H9 (cell line): ENCODE measurements at regions not wholly inside any gene's neighbourhood (a gene's known extent, or its start where the extent isn't known, plus 50 kb on each side); places are given as distances from the start of the nearest gene placed in this dataset.

Experiments used
- DNase-seq: peaks from one replicate; pipeline ENCODE4 v3.0.0-alpha.2; 2017
- H2AFZ ChIP-seq: one replicate; pipeline ENCODE4 v1.6.1; 2013; ENCODE audit warnings: mild to moderate bottlenecking, low read length, control low read depth, moderate library complexity
- H2AK5ac ChIP-seq: 2 replicates; pipeline ENCODE4 v1.6.1; 2013; ENCODE audit warnings: low read length, control low read depth, mixed read lengths; ENCODE audit not compliant: insufficient read length
- H2BK120ac ChIP-seq: one replicate; pipeline ENCODE4 v1.6.1; 2013; ENCODE audit warnings: low read depth, mild to moderate bottlenecking, low read length, control low read depth, inconsistent platforms; ENCODE audit not compliant: poor library complexity, severe bottlenecking
- H2BK12ac ChIP-seq: 2 replicates; pipeline ENCODE4 v1.6.1; 2013; ENCODE audit warnings: low read length, control low read depth, mixed read lengths, low read depth; ENCODE audit not compliant: insufficient read length
- H2BK15ac ChIP-seq: 2 replicates; pipeline ENCODE4 v1.6.1; 2013; ENCODE audit warnings: low read depth, low read length, control low read depth
- H2BK20ac ChIP-seq: one replicate; pipeline ENCODE4 v1.6.1; 2013; ENCODE audit warnings: low read depth, mild to moderate bottlenecking, low read length, control low read depth, inconsistent platforms; ENCODE audit not compliant: poor library complexity, severe bottlenecking
- H2BK5ac ChIP-seq: 2 replicates; pipeline ENCODE4 v1.6.1; 2013; ENCODE audit warnings: low read length, control low read depth, mixed read lengths; ENCODE audit not compliant: insufficient read length
- H3K14ac ChIP-seq: 2 replicates; pipeline ENCODE4 v1.6.1; 2013; ENCODE audit warnings: low read length, control low read depth; ENCODE audit not compliant: insufficient read depth
- H3K18ac ChIP-seq: 2 replicates; pipeline ENCODE4 v1.6.1; 2013; ENCODE audit warnings: low read depth, mild to moderate bottlenecking, mixed read lengths, low read length, control low read depth; ENCODE audit not compliant: insufficient read length
- H3K23ac ChIP-seq: 2 replicates; pipeline ENCODE4 v1.6.1; 2013; ENCODE audit warnings: low read length, control low read depth, mixed read lengths, low read depth; ENCODE audit not compliant: insufficient read length
- H3K23me2 ChIP-seq: 2 replicates; pipeline ENCODE4 v1.6.1; 2013; ENCODE audit warnings: low read depth, mild to moderate bottlenecking, mixed read lengths, low read length, control low read depth; ENCODE audit not compliant: insufficient read length, poor library complexity, severe bottlenecking
- H3K27ac ChIP-seq: 2 replicates; pipeline ENCODE4 v1.5.1; 2013; ENCODE audit warnings: low read length, control low read depth, mixed read lengths, low read depth; ENCODE audit not compliant: insufficient read length
- H3K27me3 ChIP-seq: 2 replicates; pipeline ENCODE4 v1.6.1; 2013; ENCODE audit warnings: low read length, control low read depth, inconsistent platforms; ENCODE audit not compliant: insufficient read depth
- H3K4ac ChIP-seq: 2 replicates; pipeline ENCODE4 v1.6.1; 2013; ENCODE audit warnings: low read depth, mild to moderate bottlenecking, control low read depth, inconsistent platforms, low read length, moderate library complexity
- H3K4me1 ChIP-seq: 2 replicates; pipeline ENCODE4 v1.6.1; 2013; ENCODE audit warnings: low read length, control low read depth, inconsistent platforms; ENCODE audit not compliant: insufficient read depth
- H3K4me2 ChIP-seq: 2 replicates; pipeline ENCODE4 v1.6.1; 2013; ENCODE audit warnings: low read length, control low read depth, mixed read lengths; ENCODE audit not compliant: insufficient read length, insufficient read depth
- H3K56ac ChIP-seq: 2 replicates; pipeline ENCODE4 v1.6.1; 2013; ENCODE audit warnings: low read depth, mild to moderate bottlenecking, mixed read lengths, low read length, control low read depth; ENCODE audit not compliant: insufficient read length
- H3K79me1 ChIP-seq: 2 replicates; pipeline ENCODE4 v1.6.1; 2013; ENCODE audit warnings: low read depth, mild to moderate bottlenecking, moderate library complexity, low read length, control low read depth, inconsistent platforms; ENCODE audit not compliant: insufficient read depth, poor library complexity, severe bottlenecking
- H3K79me2 ChIP-seq: 2 replicates; pipeline ENCODE4 v1.6.1; 2013; ENCODE audit warnings: low read length, control low read depth, inconsistent platforms; ENCODE audit not compliant: insufficient read depth
- H3K9ac ChIP-seq: 2 replicates; pipeline ENCODE4 v1.6.1; 2013; ENCODE audit warnings: low read length, control low read depth, mixed read lengths; ENCODE audit not compliant: insufficient read length; ENCODE audit errors: extremely low read depth
- H3K9me3 ChIP-seq: one replicate; pipeline ENCODE4 v1.6.1; 2013; ENCODE audit warnings: low read depth, low read length, inconsistent platforms; ENCODE audit not compliant: control insufficient read depth
- H3T11ph ChIP-seq: one replicate; pipeline ENCODE4 v1.6.1; 2013; ENCODE audit warnings: mild to moderate bottlenecking, low read length, control low read depth, inconsistent platforms
- H4K20me1 ChIP-seq: one replicate; pipeline ENCODE4 v1.6.1; 2013; ENCODE audit not compliant: control insufficient read depth, insufficient read length, insufficient read depth
- H4K5ac ChIP-seq: 2 replicates; pipeline ENCODE4 v1.6.1; 2013; ENCODE audit warnings: low read depth, mild to moderate bottlenecking, mixed read lengths, low read length, control low read depth; ENCODE audit not compliant: insufficient read length
- H4K8ac ChIP-seq: replicated peaks from 2 replicates; pipeline ENCODE4 v1.6.1; 2013; ENCODE audit warnings: low read length, control low read depth, mixed read lengths, low read depth; ENCODE audit not compliant: insufficient read length
- H4K91ac ChIP-seq: 2 replicates; pipeline ENCODE4 v1.6.1; 2013; ENCODE audit warnings: low read depth, mild to moderate bottlenecking, moderate library complexity, mixed read lengths, low read length, control low read depth; ENCODE audit not compliant: insufficient read length
- H3K27ac Mint-ChIP-seq, 3 experiments: 2 replicates in 2 of 3; 3 replicates in 1 of 3; pipeline ENCODE4 v1.8.0; 2020 to 2021; ENCODE audit warnings: mixed read lengths in 3 of 3, mild to moderate bottlenecking in 1 of 3, moderate library complexity in 1 of 3
- H3K27me3 Mint-ChIP-seq: 2 replicates; pipeline ENCODE4 v1.8.0; 2021; ENCODE audit warnings: low read depth, mild to moderate bottlenecking, moderate library complexity, mixed read lengths
- H3K36me3 Mint-ChIP-seq, 3 experiments: 2 replicates in 2 of 3; 3 replicates in 1 of 3; pipeline ENCODE4 v1.8.0; 2020 to 2021; ENCODE audit warnings: low read depth in 3 of 3, mixed read lengths in 3 of 3; ENCODE audit not compliant: insufficient read depth in 1 of 3
- H3K4me1 Mint-ChIP-seq, 2 experiments: 2 replicates each; pipeline ENCODE4 v1.8.0; 2020; ENCODE audit warnings: mixed read lengths in 2 of 2
- H3K4me3 Mint-ChIP-seq, 2 experiments: 2 replicates in 1 of 2; 3 replicates in 1 of 2; pipeline ENCODE4 v1.8.0; 2020 to 2021; ENCODE audit warnings: mild to moderate bottlenecking in 2 of 2, mixed read lengths in 2 of 2, moderate library complexity in 1 of 2
- H3K9me3 Mint-ChIP-seq, 2 experiments: 2 replicates in 1 of 2; 3 replicates in 1 of 2; pipeline ENCODE4 v1.8.0; 2020; ENCODE audit warnings: mild to moderate bottlenecking in 2 of 2, mixed read lengths in 2 of 2, moderate library complexity in 1 of 2
- WGBS: extraction: QIAGEN DNeasy Blood & Tissue Kit; methylation state at CpG from one replicate; pipeline ENCODE4 v1.1.7; 2013; ENCODE audit warnings: missing lambda C conversion rate, low lambda C conversion rate, mixed read lengths; ENCODE audit not compliant: insufficient read length; ENCODE audit errors: extremely low coverage; 5-methylcytosine and 5-hydroxymethylcytosine counted together
- TF ChIP-seq, protein P1 (sequence below): fragments of 200-600 bp; sonication (generic); conservative IDR thresholded peaks from 3 replicates; pipeline ENCODE4 v1.8.0; 2021; ENCODE audit warnings: antibody characterized with exemption, mild to moderate bottlenecking

DNA sequence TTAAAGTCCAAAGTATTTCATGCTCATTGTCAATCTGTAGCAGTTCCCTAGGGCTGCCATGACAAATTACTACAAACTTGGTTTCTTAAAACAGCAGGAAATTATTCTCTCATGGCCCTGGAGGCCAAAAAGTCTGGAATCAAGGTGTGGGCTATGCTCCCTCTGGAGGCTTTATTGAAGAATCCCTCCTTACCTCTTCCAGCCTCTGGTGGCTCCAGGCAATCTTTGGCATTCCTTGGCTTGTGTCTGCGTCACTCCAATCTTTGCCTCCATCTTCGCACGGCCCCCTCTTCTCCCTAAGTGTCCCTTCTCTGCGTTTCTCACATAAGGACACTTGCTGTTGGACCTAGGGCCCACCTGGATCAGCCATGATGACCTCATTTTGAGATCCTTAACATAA, 170.4 kb downstream of the SMIM20 start:
- no peak overlapping the region for H3K4ac ChIP-seq
- no CpG with 5 or more reads among the region's 4 CpGs for WGBS
- no peaks in the 10 kb centered on the region for H3K79me2 ChIP-seq
- no peaks in the 10 kb centered on the region for H3K9me3 ChIP-seq
- H2BK20ac ChIP-seq: no peak overlapping the region
- Mint-ChIP-seq H3K9me3 (no peaks in the 10 kb centered on the region), H3K27me3 (no peaks in the 10 kb centered on the region), H3K4me1 (peaks cover 9 to 13% of the 10 kb centered on the region in 2 experiments), H3K4me3 (no peak overlapping the region), H3K36me3 (no peaks in the 10 kb centered on the region), H3K27ac (no peak overlapping the region)
- H3K27me3 ChIP-seq: no peaks in the 10 kb centered on the region
- 0 out of 2 replicates have a peak, but pooled peaks cover 2% of the 10 kb centered on the region for H3K4me1 ChIP-seq
- H2BK120ac ChIP-seq: no peak overlapping the region
- H4K20me1 ChIP-seq: no peaks in the 10 kb centered on the region
- no peak for DNase-seq
- no peaks in the 10 kb centered on the region for H3K23me2 ChIP-seq
- H2BK12ac ChIP-seq: no peak overlapping the region
- H4K5ac ChIP-seq: no peak overlapping the region
- no peak overlapping the region for H2BK5ac ChIP-seq
- H3K27ac ChIP-seq: no peak overlapping the region
- H3T11ph ChIP-seq: no peak overlapping the region
- no peak overlapping the region for H2AK5ac ChIP-seq
- H2AFZ ChIP-seq: no peak overlapping the region
- no peak overlapping the region for H4K8ac ChIP-seq
- H3K56ac ChIP-seq: no peak overlapping the region
- no peak overlapping the region for H3K23ac ChIP-seq
- no peak overlapping the region for H4K91ac ChIP-seq
- H2BK15ac ChIP-seq: no peak overlapping the region
- TF ChIP-seq, protein P1, sequence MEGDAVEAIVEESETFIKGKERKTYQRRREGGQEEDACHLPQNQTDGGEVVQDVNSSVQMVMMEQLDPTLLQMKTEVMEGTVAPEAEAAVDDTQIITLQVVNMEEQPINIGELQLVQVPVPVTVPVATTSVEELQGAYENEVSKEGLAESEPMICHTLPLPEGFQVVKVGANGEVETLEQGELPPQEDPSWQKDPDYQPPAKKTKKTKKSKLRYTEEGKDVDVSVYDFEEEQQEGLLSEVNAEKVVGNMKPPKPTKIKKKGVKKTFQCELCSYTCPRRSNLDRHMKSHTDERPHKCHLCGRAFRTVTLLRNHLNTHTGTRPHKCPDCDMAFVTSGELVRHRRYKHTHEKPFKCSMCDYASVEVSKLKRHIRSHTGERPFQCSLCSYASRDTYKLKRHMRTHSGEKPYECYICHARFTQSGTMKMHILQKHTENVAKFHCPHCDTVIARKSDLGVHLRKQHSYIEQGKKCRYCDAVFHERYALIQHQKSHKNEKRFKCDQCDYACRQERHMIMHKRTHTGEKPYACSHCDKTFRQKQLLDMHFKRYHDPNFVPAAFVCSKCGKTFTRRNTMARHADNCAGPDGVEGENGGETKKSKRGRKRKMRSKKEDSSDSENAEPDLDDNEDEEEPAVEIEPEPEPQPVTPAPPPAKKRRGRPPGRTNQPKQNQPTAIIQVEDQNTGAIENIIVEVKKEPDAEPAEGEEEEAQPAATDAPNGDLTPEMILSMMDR: 0 out of 3 replicates have a peak, but pooled peaks have one; percentile 15
- H3K14ac ChIP-seq: no peak overlapping the region
- no peak overlapping the region for H3K4me2 ChIP-seq
- H3K9ac ChIP-seq: no peak overlapping the region
- no peak overlapping the region for H3K18ac ChIP-seq
- H3K79me1 ChIP-seq: no peaks in the 10 kb centered on the region
